PC-3 (cell line): ENCODE measurements at regions not wholly inside any gene's neighbourhood (a gene's known extent, or its start where the extent isn't known, plus 50 kb on each side); places are given as distances from the start of the nearest gene placed in this dataset.

ENCODE experiments used
- CTCF ChIP-seq: fragments of 300-600 bp; sonication (generic); conservative IDR thresholded peaks from 2 replicates; pipeline ENCODE4 v1.5.1; 2017; ENCODE audit warnings: antibody characterized with exemption, low read depth, mild to moderate bottlenecking, low read length
- EZH2 ChIP-seq: fragments of 300-600 bp; sonication (generic); IDR thresholded peaks from one replicate; pipeline ENCODE4 v1.6.1; 2017; ENCODE audit warnings: antibody characterized with exemption, mild to moderate bottlenecking, low read length; ENCODE audit not compliant: unreplicated experiment
- EZH2phosphoT487 ChIP-seq: fragments of 300-600 bp; sonication (generic); IDR thresholded peaks from 2 replicates; pipeline ENCODE4 v1.6.1; 2018; ENCODE audit warnings: mild to moderate bottlenecking, antibody characterized with exemption, low read length, borderline replicate concordance

- no peak for TF ChIP-seq EZH2
- TF ChIP-seq CTCF: no peak
- no peak for TF ChIP-seq EZH2phosphoT487
Observed at GRCh38 chr22:27507935-27508526, 293.5 kb downstream of the MN1 start.
